GM23248 (cell line): ENCODE measurements at regions not wholly inside any gene's neighbourhood (a gene's known extent, or its start where the extent isn't known, plus 50 kb on each side); places are given as distances from the start of the nearest gene placed in this dataset.

Experiments used
- EZH2 ChIP-seq: fragments of 200-600 bp; sonication (generic); IDR thresholded peaks from 2 replicates; pipeline ENCODE4 v1.6.1; 2018; ENCODE audit warnings: antibody characterized with exemption, mild to moderate bottlenecking; ENCODE audit not compliant: insufficient read depth, poor library complexity, severe bottlenecking
- EZH2phosphoT487 ChIP-seq: fragments of 200-600 bp; sonication (generic); IDR thresholded peaks from 2 replicates; pipeline ENCODE4 v1.6.1; 2018; ENCODE audit warnings: antibody characterized with exemption, moderate library complexity, mild to moderate bottlenecking, low read depth; ENCODE audit not compliant: insufficient read depth

- TF ChIP-seq EZH2phosphoT487, result no peak
- no peak for TF ChIP-seq EZH2
Measured at GRCh38 chrX:148223361-148223760, 242.2 kb downstream of the FMR1NB start.
